ENCODE measurements at regions not wholly inside any gene's neighbourhood (a gene's known extent, or its start where the extent isn't known, plus 50 kb on each side); places are given as distances from the start of the nearest gene placed in this dataset.
"Not testable (repeated sequence)": the region's sequence is repeated elsewhere in the genome, so short reads cannot be mapped to it uniquely, and the experiment has no call there.

DNA sequence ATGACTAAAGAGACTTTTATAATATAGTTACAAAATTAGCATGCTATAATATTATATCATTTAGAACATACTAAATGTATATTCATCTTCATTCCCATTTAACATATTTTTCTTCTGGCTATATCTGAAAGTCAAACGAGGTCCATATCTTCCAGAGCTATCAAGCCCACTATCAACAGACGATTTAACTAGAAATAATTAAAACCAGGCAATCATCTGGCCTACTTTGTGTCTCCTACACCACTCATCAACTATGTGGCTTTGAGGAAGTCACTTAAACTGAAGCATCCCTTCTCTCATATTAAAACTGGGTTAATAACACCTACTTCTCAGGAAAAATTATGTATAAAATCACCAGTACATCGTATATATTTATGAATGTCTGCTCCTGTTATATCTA, 1330.5 kb upstream of the PABPC4L start:
- intact Hi-C loops (cut with micrococcal nuclease), result no loop called here
- H3K9me3 Mint-ChIP-seq, result peaks cover 7% of the 10 kb centered on the region
- H3K4me3 Mint-ChIP-seq, result no peak overlapping the region
- CTCF ChIA-PET, result no interaction called here
- DNase-seq, result no peak
- H3K27ac Mint-ChIP-seq, result no peak overlapping the region
- H3K36me3 Mint-ChIP-seq, result no peaks in the 10 kb centered on the region
- H3K27me3 Mint-ChIP-seq, result no peaks in the 10 kb centered on the region
- POLR2A ChIA-PET, result no interaction called here
- H3K4me1 Mint-ChIP-seq (ENCODE audit: low read depth), result no peaks in the 10 kb centered on the region

DNA sequence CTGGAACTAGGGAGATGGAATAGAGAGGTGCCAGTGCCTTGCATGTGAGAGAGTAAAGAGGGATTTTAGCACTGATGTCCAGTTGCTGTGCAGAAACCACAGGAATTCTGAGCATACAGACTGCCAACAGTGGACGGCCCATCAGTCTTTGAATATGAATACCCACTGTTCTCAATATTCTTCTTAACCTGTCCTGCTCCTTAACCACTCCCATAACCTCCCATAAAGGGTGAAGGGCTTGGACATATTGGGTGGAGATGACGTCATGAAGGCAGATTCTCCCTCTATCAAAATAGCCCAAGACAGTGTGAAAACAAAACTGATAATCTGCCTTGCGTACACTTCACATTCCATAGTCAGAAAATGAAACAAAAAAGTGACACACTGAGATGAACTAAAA, 1313.7 kb upstream of the PABPC4L start:
- H3K4me1 Mint-ChIP-seq (ENCODE audit: low read depth), result no peaks in the 10 kb centered on the region
- peaks cover 8% of the 10 kb centered on the region for H3K9me3 Mint-ChIP-seq
- H3K36me3 Mint-ChIP-seq, result no peaks in the 10 kb centered on the region
- intact Hi-C loops (cut with micrococcal nuclease), result no loop called here
- H3K27ac Mint-ChIP-seq, result no peak overlapping the region
- no peak for DNase-seq
- ChIA-PET CTCF (no interaction called here), POLR2A (no interaction called here)
- H3K4me3 Mint-ChIP-seq, result no peak overlapping the region
- H3K27me3 Mint-ChIP-seq, result no peaks in the 10 kb centered on the region

DNA sequence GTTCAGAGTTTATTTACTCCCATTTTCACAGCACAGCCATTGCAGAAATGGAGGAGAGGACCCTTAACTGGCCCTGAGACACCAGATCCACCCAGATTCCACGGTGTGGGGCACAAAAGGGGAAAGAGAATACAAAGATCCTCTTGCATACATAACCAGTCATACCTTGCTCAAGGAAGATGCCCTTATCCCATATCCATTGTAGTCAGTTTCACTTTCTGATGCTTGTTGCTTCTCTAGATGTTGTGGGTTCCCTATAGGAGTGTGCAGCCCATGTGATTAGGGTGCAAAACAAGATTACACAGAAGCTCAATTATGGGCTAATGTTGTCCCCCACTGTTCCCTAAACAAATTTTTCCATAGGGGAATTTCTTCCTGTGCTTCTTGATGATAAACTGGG, 1309.0 kb upstream of the PABPC4L start:
- Mint-ChIP-seq H3K36me3 (no peaks in the 10 kb centered on the region), H3K4me3 (no peak overlapping the region), H3K4me1 (ENCODE audit: low read depth) (no peaks in the 10 kb centered on the region), H3K27me3 (no peaks in the 10 kb centered on the region), H3K27ac (no peak overlapping the region), H3K9me3 (peaks cover 15% of the 10 kb centered on the region)
- no peak for DNase-seq
- CTCF ChIA-PET, result no interaction called here
- intact Hi-C loops (cut with micrococcal nuclease), result no loop called here
- POLR2A ChIA-PET, result no interaction called here

DNA sequence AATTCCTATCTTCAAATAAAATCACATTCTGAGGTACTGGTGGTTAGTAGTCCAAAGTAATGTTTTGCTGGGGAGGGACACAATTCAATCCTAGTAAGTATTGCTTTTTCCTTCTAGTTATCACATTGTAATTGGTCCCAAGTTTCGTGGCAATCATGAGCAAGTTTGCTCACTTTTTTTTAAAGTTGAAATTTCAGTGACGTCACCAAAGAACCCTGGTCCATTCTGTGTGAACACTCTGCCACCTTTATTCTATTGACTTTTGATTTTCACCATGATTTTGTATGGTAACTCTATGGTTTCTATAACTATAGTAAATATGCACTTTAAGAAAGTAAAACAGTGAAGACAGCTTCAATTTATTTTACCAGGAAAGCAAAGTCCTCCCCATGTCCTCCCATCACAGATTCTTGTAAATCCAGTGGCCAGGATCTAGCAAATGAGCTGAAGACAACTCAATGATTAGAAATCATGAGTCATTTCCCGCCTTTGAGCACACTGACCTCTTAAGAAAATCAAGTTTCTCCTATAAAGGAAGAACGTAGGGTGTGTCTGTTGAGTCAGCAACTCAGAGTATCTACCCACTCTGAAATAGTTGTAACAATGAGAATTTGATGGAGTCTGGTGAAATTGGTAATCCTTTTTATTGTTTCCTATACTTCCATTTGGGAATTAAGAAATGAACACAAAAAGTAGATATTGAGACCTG, 1306.6 kb upstream of the PABPC4L start:
- Mint-ChIP-seq H3K27ac (no peak overlapping the region), H3K36me3 (no peaks in the 10 kb centered on the region), H3K4me1 (ENCODE audit: low read depth) (no peaks in the 10 kb centered on the region), H3K9me3 (peaks cover 12% of the 10 kb centered on the region), H3K4me3 (no peak overlapping the region), H3K27me3 (no peaks in the 10 kb centered on the region)
- no peak for DNase-seq
- ChIA-PET POLR2A (no interaction called here), CTCF (no interaction called here)
- intact Hi-C loops (cut with micrococcal nuclease), result no loop called here

DNA sequence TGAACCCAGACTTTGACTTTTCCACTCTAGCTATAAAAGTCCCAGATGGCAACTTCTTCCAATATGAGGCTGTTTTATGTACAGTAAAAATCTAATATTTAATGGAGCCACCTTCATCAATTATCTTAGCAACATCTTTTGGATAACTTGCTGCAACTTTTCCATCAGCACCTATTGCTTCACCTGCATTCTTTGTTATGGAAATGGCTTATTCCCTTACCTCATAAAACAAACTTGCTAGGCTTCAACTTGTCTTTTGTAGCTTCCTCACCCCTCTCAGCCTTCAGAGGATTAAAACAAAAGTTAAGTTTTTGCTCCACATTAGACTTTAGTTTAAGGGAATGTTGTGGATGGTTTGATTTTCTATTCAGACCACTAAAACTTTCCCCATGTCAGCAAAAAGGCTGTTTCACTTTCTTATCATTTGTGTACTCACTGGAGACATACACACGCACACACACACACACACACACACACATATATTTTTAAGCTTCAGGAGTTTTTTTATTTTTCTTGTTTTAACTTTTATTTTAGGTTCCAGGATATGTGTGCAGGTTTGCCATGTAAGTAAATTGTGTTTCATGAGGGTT, 1296.1 kb upstream of the PABPC4L start:
- Mint-ChIP-seq H3K9me3 (peaks cover 16% of the 10 kb centered on the region), H3K36me3 (no peaks in the 10 kb centered on the region), H3K4me3 (no peak overlapping the region), H3K4me1 (ENCODE audit: low read depth) (no peaks in the 10 kb centered on the region), H3K27me3 (no peaks in the 10 kb centered on the region), H3K27ac (no peak overlapping the region)
- POLR2A ChIA-PET, result no interaction called here
- DNase-seq, result no peak
- CTCF ChIA-PET, result no interaction called here
- intact Hi-C loops (cut with micrococcal nuclease), result no loop called here

DNA sequence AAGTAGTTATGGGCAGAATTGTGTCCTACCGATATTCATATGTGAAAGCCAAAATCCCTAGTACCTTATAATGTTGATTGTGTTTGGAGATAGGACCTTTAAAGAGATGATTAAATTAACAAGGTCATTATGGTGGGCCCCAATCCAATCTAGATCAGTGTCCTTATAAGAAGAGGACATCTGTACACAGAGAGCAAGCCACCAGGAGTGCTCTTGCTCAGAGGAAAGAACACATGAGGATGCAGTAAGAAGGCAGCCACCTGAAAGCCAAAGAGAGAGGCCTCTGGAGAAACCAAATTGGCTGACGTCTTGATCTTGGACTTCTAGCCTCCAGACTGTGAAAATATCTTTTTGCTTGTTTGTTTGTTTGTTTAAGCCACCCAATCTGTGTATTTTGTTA, 1290.8 kb upstream of the PABPC4L start:
- Mint-ChIP-seq H3K9me3 (peaks cover 8% of the 10 kb centered on the region), H3K4me1 (ENCODE audit: low read depth) (no peaks in the 10 kb centered on the region), H3K36me3 (no peaks in the 10 kb centered on the region), H3K4me3 (no peak overlapping the region), H3K27me3 (no peaks in the 10 kb centered on the region), H3K27ac (no peak overlapping the region)
- no peak for DNase-seq
- intact Hi-C loops (cut with micrococcal nuclease), result no loop called here
- CTCF ChIA-PET, result no interaction called here
- POLR2A ChIA-PET, result no interaction called here

DNA sequence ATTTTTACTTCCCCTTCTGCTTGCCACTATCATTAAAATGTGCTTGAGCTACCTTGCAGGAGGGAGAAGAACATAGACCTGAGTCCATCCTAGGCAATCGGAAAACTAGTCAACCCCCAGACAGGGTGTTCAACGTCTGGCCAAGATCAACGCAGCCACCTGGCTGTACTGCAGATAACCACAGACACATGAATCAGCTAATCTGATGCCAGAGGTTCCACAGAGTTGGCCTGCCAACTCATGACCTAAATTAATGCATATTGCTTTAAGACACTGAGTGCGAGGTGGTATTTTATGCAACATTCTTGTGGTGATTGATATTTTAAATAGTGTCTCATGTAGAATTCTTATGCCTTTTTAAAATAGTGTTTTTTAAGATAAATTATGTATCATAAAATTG, 1283.8 kb upstream of the PABPC4L start:
- Mint-ChIP-seq H3K4me1 (ENCODE audit: low read depth) (no peaks in the 10 kb centered on the region), H3K9me3 (peaks cover 2% of the 10 kb centered on the region), H3K27me3 (no peaks in the 10 kb centered on the region), H3K27ac (no peak overlapping the region), H3K36me3 (no peaks in the 10 kb centered on the region), H3K4me3 (no peak overlapping the region)
- no peak for DNase-seq
- ChIA-PET POLR2A (no interaction called here), CTCF (no interaction called here)
- intact Hi-C loops (cut with micrococcal nuclease), result no loop called here

DNA sequence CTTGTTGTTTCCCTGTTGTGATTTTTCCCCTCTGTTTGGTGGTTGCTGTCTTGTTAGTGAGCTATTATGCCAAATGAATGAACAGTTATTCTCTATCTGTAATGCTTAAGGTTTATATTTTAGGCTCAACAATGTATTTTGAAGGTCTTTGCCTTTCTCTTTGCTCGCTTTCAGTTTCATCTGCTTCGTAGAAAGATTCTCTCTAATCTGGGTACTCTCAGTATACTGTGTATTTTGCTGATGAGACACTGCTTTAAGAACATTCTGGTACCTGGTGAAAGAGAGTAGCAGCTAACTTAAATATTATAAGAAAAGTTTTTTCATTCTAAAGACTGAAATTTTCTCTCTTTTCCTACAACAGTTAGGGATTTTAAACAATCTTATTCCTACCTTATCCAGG, 1274.7 kb upstream of the PABPC4L start:
- intact Hi-C loops (cut with micrococcal nuclease), result no loop called here
- Mint-ChIP-seq H3K27me3 (no peaks in the 10 kb centered on the region), H3K4me1 (ENCODE audit: low read depth) (no peaks in the 10 kb centered on the region), H3K36me3 (no peaks in the 10 kb centered on the region), H3K9me3 (peaks cover 24% of the 10 kb centered on the region), H3K4me3 (no peak overlapping the region), H3K27ac (no peak overlapping the region)
- no peak for DNase-seq
- ChIA-PET POLR2A (no interaction called here), CTCF (no interaction called here)

DNA sequence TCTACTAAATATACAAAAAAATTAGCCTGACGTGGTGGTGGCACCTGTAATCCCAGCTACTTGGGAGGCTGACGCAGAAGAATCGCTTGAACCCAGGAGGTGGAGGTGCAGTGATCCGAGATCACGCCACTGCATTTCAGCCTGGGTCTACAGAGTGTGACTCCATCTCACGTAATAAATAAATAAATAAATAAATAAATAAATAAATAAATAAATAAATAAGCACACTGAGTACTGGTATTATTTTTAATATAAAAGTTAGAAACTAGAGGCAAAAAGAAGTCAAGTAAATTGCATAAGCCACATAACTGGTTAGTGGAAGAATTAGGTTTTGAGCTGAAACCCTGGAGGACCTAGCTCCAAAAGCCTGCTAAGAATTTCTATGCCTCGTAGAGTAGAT, 1262.7 kb upstream of the PABPC4L start:
- H3K9me3 Mint-ChIP-seq, result peaks cover 15% of the 10 kb centered on the region
- no peak overlapping the region for H3K4me3 Mint-ChIP-seq
- POLR2A ChIA-PET, result no interaction called here
- CTCF ChIA-PET, result no interaction called here
- no peak overlapping the region for H3K27ac Mint-ChIP-seq
- no peaks in the 10 kb centered on the region for H3K4me1 Mint-ChIP-seq (ENCODE audit: low read depth)
- no peak for DNase-seq
- intact Hi-C loops (cut with micrococcal nuclease), result no loop called here
- H3K36me3 Mint-ChIP-seq, result no peaks in the 10 kb centered on the region
- H3K27me3 Mint-ChIP-seq, result no peaks in the 10 kb centered on the region

DNA sequence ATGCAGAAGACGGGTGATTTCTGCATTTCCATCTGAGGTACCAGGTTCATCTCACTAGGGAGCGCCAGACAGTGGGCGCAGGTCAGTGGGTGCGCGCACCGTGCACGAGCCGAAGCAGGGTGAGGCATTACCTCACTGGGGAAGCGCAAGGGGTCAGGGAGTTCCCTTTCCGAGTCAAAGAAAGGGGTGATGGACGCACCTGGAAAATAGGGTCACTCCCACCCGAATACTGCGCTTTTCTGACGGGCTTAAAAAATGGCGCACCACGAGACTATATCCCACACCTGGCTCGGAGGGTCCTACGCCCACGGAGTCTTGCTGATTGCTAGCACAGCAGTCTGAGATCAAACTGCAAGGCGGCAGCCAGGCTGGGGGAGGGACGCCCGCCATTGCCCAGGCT, 1246.0 kb upstream of the PABPC4L start:
- H3K36me3 Mint-ChIP-seq; H3K4me3 Mint-ChIP-seq; DNase-seq; H3K27ac Mint-ChIP-seq; CTCF ChIA-PET; H3K4me1 Mint-ChIP-seq (ENCODE audit: low read depth); intact Hi-C loops (cut with micrococcal nuclease); H3K27me3 Mint-ChIP-seq; H3K9me3 Mint-ChIP-seq; POLR2A ChIA-PET: not testable (repeated sequence)

DNA sequence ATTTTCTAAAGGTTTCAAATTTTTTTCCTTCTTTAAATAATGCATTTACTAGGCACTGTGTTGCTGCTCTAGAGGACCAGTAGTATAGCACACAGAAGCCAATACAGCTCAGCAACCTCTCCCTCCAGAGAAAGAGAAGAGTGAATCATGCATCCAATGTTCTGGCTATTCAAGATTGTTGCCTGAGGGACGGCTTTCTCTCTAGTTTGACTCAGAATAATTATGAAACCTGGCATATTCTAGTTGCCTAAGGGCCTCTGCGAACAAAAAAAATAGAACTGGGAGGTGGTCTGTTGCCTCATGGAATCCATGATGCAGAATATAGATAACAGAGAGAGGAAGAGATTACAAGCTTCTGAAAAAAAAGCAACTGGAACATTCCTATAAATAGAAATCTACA, 1233.3 kb upstream of the PABPC4L start:
- intact Hi-C loops (cut with micrococcal nuclease), result no loop called here
- H3K9me3 Mint-ChIP-seq, result peaks cover 14% of the 10 kb centered on the region
- H3K4me3 Mint-ChIP-seq, result no peak overlapping the region
- POLR2A ChIA-PET, result no interaction called here
- no peaks in the 10 kb centered on the region for H3K4me1 Mint-ChIP-seq (ENCODE audit: low read depth)
- H3K27me3 Mint-ChIP-seq, result no peaks in the 10 kb centered on the region
- no peak overlapping the region for H3K27ac Mint-ChIP-seq
- no peaks in the 10 kb centered on the region for H3K36me3 Mint-ChIP-seq
- CTCF ChIA-PET, result no interaction called here
- no peak for DNase-seq

DNA sequence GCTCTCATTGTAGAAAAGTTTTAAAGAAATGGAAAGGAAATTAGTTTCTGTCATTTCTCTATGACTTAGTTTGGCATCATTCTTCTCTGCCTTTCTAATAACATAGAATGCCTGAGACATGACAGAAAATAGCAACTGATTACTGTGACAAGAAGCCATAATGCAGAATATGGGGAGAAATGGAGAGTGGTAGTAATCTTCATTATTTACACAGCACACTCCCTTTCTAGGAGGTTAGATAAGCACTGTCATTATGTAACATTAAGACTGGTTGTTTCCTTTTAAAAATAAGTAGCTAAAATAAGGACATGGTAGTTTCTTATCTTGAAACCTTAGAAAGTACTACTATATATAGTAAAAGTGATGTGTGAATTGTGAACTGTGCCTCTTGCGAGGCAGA, 1227.9 kb upstream of the PABPC4L start:
- Mint-ChIP-seq H3K36me3 (no peaks in the 10 kb centered on the region), H3K4me1 (ENCODE audit: low read depth) (no peaks in the 10 kb centered on the region), H3K27ac (no peak overlapping the region), H3K9me3 (no peaks in the 10 kb centered on the region), H3K27me3 (no peaks in the 10 kb centered on the region), H3K4me3 (no peak overlapping the region)
- no peak for DNase-seq
- intact Hi-C loops (cut with micrococcal nuclease), result no loop called here
- ChIA-PET CTCF (interaction anchor here (1.4 kb wide), 1 partner anchor 11 kb away, joined by 3 read pairs; no protein-coding TSS in a partner anchor), POLR2A (no interaction called here)

DNA sequence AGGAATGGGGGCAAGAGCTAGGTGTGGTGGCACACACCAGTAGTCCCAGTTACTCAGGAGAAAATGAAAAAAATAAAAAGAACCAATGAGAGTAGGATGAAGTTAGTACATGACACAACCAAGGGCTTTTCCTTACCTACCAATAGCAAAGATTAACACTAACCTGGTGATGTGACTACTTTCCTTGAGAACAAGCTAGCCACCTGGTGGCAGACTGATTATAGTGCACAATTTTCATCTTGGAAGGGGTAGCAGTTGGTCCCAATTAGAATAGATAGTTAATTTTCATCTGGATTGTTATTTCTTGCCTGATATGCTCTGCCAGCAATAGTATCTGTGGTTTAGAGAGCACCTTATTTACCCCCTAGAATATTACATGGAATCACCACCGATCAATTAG, 1216.8 kb upstream of the PABPC4L start:
- H3K27me3 Mint-ChIP-seq, result no peaks in the 10 kb centered on the region
- no peak overlapping the region for H3K27ac Mint-ChIP-seq
- H3K9me3 Mint-ChIP-seq, result peaks cover 2% of the 10 kb centered on the region
- CTCF ChIA-PET, result interaction anchor here (0.6 kb wide), 1 partner anchor 11 kb away, joined by 3 read pairs; no protein-coding TSS in a partner anchor
- no peak for DNase-seq
- no peak overlapping the region for H3K4me3 Mint-ChIP-seq
- no peaks in the 10 kb centered on the region for H3K36me3 Mint-ChIP-seq
- intact Hi-C loops (cut with micrococcal nuclease), result no loop called here
- POLR2A ChIA-PET, result no interaction called here
- no peaks in the 10 kb centered on the region for H3K4me1 Mint-ChIP-seq (ENCODE audit: low read depth)
